ENCODE measurements at regions not wholly inside any gene's neighbourhood (a gene's known extent, or its start where the extent isn't known, plus 50 kb on each side); places are given as distances from the start of the nearest gene placed in this dataset.

DNA sequence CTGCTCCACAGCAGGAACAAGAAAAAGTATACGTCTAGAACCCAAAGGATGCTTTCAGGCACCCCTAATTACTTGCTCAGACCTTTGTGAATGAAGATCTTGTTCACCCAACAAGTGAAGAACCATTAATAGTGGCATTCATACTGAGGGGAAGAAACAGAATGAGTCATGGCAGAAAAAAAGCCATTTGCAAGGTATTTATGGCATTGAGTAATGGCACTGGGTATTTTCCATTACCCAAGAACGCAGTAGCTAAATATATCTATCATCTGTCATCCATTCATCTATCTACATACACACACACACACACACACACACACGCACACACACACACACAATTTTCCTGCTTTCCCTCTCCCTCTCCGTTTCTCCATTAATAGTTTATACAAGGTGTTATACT, 56.4 kb upstream of the XIRP2 start:
- Histone ChIP-seq H3K4me1 (ENCODE audit: low read depth) (no peaks in the 10 kb centered on the region), H3K9me3 (ENCODE audit: low read depth) (no peaks in the 10 kb centered on the region), H3K36me3 (no peaks in the 10 kb centered on the region), H3K4me3 (no peak overlapping the region), H3K27ac (no peak overlapping the region), H3K27me3 (no peaks in the 10 kb centered on the region)
- DNase-seq (ENCODE audit: low read depth in 1 of 2, low spot score in 1 of 2) = no peak
- TF ChIP-seq, protein P1, sequence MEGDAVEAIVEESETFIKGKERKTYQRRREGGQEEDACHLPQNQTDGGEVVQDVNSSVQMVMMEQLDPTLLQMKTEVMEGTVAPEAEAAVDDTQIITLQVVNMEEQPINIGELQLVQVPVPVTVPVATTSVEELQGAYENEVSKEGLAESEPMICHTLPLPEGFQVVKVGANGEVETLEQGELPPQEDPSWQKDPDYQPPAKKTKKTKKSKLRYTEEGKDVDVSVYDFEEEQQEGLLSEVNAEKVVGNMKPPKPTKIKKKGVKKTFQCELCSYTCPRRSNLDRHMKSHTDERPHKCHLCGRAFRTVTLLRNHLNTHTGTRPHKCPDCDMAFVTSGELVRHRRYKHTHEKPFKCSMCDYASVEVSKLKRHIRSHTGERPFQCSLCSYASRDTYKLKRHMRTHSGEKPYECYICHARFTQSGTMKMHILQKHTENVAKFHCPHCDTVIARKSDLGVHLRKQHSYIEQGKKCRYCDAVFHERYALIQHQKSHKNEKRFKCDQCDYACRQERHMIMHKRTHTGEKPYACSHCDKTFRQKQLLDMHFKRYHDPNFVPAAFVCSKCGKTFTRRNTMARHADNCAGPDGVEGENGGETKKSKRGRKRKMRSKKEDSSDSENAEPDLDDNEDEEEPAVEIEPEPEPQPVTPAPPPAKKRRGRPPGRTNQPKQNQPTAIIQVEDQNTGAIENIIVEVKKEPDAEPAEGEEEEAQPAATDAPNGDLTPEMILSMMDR (IDR thresholded peaks at IDR 0.05; ENCODE audit: low read depth, low read length) = no peak

DNA sequence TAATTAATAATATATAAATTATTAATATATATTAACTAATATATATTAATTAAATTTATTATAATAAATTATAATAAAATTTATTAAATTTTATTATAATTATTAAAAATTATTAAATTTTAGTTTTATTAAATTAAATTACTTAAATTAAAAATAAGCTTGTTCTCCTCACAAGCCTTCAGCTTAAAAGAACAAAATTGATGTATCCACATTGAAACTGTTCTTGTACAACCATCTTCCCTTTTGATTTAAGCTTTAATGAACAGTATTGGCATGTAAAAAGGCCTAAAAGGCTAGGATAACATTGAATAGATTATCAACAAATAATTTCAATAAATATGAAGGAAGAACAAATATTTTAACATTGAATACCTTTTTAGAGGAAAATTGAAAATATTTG, 62.4 kb upstream of the XIRP2 start:
- no peaks in the 10 kb centered on the region for H3K4me1 ChIP-seq (ENCODE audit: low read depth)
- no peaks in the 10 kb centered on the region for H3K9me3 ChIP-seq (ENCODE audit: low read depth)
- DNase-seq (ENCODE audit: low read depth in 1 of 2, low spot score in 1 of 2) = no peak
- H3K27ac ChIP-seq = no peak overlapping the region
- TF ChIP-seq, protein P1 (IDR thresholded peaks at IDR 0.05; ENCODE audit: low read depth, low read length) = no peak
- no peaks in the 10 kb centered on the region for H3K36me3 ChIP-seq
- H3K27me3 ChIP-seq = no peaks in the 10 kb centered on the region
- no peak overlapping the region for H3K4me3 ChIP-seq

DNA sequence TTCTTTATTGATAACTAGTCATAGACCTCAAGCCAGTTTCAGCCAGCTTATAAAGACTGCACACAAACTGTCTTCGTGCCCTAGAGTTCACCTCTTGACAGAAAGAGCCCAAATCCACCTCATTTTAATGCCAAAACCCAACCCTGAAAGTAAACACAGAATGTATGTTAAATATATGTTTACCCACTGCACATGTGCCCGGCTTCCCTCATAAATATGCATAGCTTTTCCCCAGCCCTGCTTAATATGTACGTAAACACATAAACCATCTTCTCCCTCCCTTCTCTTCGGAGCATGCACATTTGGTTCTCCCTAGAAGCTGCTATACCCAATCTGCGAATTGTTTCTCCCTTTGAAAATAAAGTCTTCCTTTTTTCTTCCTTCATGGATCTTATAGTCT, 73.9 kb upstream of the XIRP2 start:
- Histone ChIP-seq H3K4me1 (ENCODE audit: low read depth) (no peaks in the 10 kb centered on the region), H3K9me3 (ENCODE audit: low read depth) (no peaks in the 10 kb centered on the region), H3K27me3 (no peaks in the 10 kb centered on the region), H3K36me3 (no peaks in the 10 kb centered on the region), H3K4me3 (no peak overlapping the region), H3K27ac (no peak overlapping the region)
- TF ChIP-seq, protein P1 (IDR thresholded peaks at IDR 0.05; ENCODE audit: low read depth, low read length) = no peak
- no peak for DNase-seq (ENCODE audit: low read depth in 1 of 2, low spot score in 1 of 2)

DNA sequence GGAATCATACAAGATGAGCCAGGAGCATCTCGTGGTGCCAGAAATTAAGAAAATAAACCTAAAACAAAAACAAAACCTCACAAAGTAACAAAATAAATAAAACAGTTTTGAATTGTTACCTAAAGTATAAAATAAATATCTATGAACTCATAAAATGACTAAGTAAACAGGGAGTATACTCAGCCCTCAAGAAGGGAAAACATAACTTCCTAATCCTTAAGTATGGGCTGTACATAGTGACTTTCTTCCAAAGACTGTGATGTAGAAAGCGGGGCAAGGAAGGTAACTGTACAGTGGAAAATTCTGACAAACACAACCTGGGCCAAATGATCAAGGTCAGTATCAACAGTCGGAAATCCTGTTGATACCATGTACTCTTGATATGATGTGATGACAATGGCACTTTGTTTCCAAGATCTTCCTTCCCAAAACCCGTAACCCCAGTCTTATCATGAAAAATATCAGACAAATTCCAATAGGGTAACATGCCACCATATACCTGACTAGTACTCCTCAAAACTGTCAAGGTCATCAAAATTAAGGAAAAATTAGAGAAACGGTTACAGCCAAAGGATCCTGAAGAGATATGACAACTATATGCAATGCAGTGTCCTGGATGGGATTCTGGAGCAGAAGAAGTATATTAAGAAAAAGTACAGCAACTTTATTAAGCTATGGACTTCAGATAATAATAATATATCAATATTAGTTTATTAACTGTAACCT, 76.0 kb upstream of the XIRP2 start:
- no peak for DNase-seq (ENCODE audit: low read depth in 1 of 2, low spot score in 1 of 2)
- H3K4me3 ChIP-seq = no peak overlapping the region
- no peaks in the 10 kb centered on the region for H3K27me3 ChIP-seq
- no peak overlapping the region for H3K27ac ChIP-seq
- TF ChIP-seq, protein P1 (IDR thresholded peaks at IDR 0.05; ENCODE audit: low read depth, low read length) = no peak
- H3K9me3 ChIP-seq (ENCODE audit: low read depth) = no peaks in the 10 kb centered on the region
- H3K36me3 ChIP-seq = no peaks in the 10 kb centered on the region
- H3K4me1 ChIP-seq (ENCODE audit: low read depth) = no peaks in the 10 kb centered on the region

DNA sequence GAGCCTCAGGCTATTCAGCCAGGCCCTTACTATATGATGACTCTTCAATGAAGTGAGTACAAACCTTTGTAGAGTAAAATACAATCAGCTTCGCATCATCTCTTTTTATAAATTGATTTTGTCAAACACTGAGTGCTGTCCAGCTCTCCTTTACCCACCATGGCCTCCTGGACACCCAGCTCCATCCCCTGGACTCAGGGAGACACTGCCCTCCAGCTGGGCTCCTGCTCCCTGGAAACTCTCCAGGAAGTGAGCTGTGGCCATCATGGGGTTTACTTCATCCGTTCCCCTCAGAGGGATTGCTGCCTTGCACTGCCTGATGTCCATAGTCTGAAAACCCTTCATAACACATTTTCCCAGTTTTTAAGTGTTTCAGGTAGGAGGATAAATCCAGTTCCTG, 82.5 kb upstream of the XIRP2 start:
- H3K27me3 ChIP-seq = no peaks in the 10 kb centered on the region
- H3K36me3 ChIP-seq = no peaks in the 10 kb centered on the region
- H3K27ac ChIP-seq = no peak overlapping the region
- H3K4me1 ChIP-seq (ENCODE audit: low read depth) = peaks cover 21% of the 10 kb centered on the region
- H3K9me3 ChIP-seq (ENCODE audit: low read depth) = no peaks in the 10 kb centered on the region
- H3K4me3 ChIP-seq = no peak overlapping the region
- DNase-seq (ENCODE audit: low read depth in 1 of 2, low spot score in 1 of 2) = peak in 1 of 2 donors; percentile 23
- TF ChIP-seq, protein P1 (IDR thresholded peaks at IDR 0.05; ENCODE audit: low read depth, low read length) = no peak
